ENCODE measurements at regions not wholly inside any gene's neighbourhood (a gene's known extent, or its start where the extent isn't known, plus 50 kb on each side); places are given as distances from the start of the nearest gene placed in this dataset.

DNA sequence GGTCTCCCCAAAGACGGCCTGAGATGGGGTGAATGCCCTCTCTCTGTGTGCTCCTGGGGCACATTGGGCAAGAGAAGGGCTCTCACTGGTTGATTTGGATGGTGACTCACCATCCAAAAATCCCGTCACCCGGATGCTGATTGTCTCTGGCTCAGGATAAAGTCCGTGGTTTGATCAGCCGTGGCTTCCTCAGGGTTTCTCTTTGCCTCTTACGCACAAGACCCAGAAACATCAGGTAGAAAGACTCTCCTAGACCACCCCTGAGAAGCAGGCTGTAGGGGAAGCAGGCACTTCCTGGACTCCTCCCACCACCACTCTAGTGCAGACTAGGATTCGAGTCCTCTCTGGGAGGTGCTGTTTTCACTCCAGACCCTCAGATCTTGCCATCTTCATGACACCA lies 176.1 kb upstream of the NCAM1 start:
- H3K27ac Mint-ChIP-seq, result no peak overlapping the region
- no peak for DNase-seq

GRCh38 chr11:112785719-112786118 lies 175.5 kb upstream of the NCAM1 start:
- Mint-ChIP-seq H3K36me3 (ENCODE audit: insufficient read depth) (no peaks in the 10 kb centered on the region), H3K4me1 (ENCODE audit: low read depth in 2 of 2) (no peaks in the 10 kb centered on the region), H3K4me3 (no peak overlapping the region), H3K9me3 (no peaks in the 10 kb centered on the region), H3K27me3 (peaks cover 35 to 42% of the 10 kb centered on the region in 2 donors), H3K27ac (no peak overlapping the region)
- DNase-seq (no peak), ATAC-seq (replicated peaks) (no peak)

More for the DNA sequence above, 176.1 kb upstream of the NCAM1 start:
- Mint-ChIP-seq H3K9me3 (no peaks in the 10 kb centered on the region), H3K27me3 (peaks cover 35 to 48% of the 10 kb centered on the region in 2 donors), H3K4me1 (ENCODE audit: low read depth in 2 of 2) (no peaks in the 10 kb centered on the region), H3K4me3 (no peak overlapping the region), H3K36me3 (ENCODE audit: insufficient read depth) (no peaks in the 10 kb centered on the region)
- ATAC-seq (replicated peaks), result no peak

- H3K4me3 Mint-ChIP-seq, result no peak overlapping the region
- H3K27me3 Mint-ChIP-seq, result peaks cover 35 to 42% of the 10 kb centered on the region in 2 donors
- DNase-seq (no peak), ATAC-seq (replicated peaks) (no peak)
- H3K9me3 Mint-ChIP-seq, result no peaks in the 10 kb centered on the region
- no peaks in the 10 kb centered on the region for H3K4me1 Mint-ChIP-seq (ENCODE audit: low read depth in 2 of 2)
- no peaks in the 10 kb centered on the region for H3K36me3 Mint-ChIP-seq (ENCODE audit: insufficient read depth)
- no peak overlapping the region for H3K27ac Mint-ChIP-seq
These were observed 175.0 kb upstream of the NCAM1 start for GRCh38 chr11:112786196-112786595.

GRCh38 chr11:112786886-112787530 lies 174.2 kb upstream of the NCAM1 start:
- no peaks in the 10 kb centered on the region for H3K36me3 Mint-ChIP-seq (ENCODE audit: insufficient read depth)

DNA sequence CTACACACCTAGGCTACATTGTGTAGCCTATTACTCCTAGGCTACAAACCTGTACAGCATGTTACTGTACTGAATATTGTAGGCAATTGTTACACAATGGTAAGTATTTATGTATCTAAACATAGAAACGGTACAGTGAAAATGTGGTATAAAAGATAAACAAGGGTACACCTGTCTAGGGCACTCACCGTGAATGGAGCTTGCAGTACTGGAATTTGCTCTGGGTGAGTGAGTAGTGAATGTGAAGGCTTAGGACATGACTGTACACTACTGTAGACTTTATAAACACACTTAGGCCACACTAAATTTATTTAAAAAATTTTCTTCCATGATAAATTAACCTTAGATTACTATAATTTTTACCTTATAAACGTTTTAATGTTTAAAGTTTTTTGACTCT lies 171.7 kb upstream of the NCAM1 start:
- ATAC-seq (replicated peaks), result no peak
- H3K36me3 Mint-ChIP-seq (ENCODE audit: insufficient read depth), result no peaks in the 10 kb centered on the region

More at GRCh38 chr11:112786886-112787530, 174.2 kb upstream of the NCAM1 start:
- Mint-ChIP-seq H3K27me3 (peaks cover 32 to 39% of the 10 kb centered on the region in 2 donors), H3K4me1 (ENCODE audit: low read depth in 2 of 2) (no peaks in the 10 kb centered on the region), H3K4me3 (no peak overlapping the region), H3K27ac (no peak overlapping the region), H3K9me3 (no peaks in the 10 kb centered on the region)
- ATAC-seq (replicated peaks) (no peak), DNase-seq (no peak)

DNA sequence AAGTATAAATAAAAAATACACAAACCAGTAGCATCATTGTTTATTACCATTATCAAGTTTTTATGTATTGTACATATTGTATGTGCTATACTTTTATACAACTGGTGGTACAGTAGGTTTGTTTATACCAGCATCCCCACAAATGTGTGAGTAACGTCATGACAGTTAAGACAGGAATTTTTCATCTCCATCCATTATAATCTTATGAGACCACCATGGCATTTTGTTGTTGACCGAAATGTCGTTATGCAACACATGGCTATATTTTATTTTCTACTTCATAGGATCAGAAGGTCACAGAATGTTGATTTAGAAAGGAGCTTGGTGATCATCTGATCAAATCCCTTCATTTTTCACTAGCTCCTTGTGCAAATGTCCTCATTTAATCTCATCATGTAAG lies 170.9 kb upstream of the NCAM1 start:
- ATAC-seq (replicated peaks) (no peak), DNase-seq (no peak)
- Mint-ChIP-seq H3K27me3 (peaks cover 28 to 32% of the 10 kb centered on the region in 2 donors), H3K27ac (no peak overlapping the region), H3K9me3 (no peaks in the 10 kb centered on the region), H3K4me3 (no peak overlapping the region), H3K4me1 (ENCODE audit: low read depth in 2 of 2) (no peaks in the 10 kb centered on the region), H3K36me3 (ENCODE audit: insufficient read depth) (no peaks in the 10 kb centered on the region)

More for the DNA sequence above, 171.7 kb upstream of the NCAM1 start:
- Mint-ChIP-seq H3K27me3 (peaks cover 30 to 32% of the 10 kb centered on the region in 2 donors), H3K27ac (no peak overlapping the region), H3K9me3 (no peaks in the 10 kb centered on the region), H3K4me1 (ENCODE audit: low read depth in 2 of 2) (no peaks in the 10 kb centered on the region), H3K4me3 (no peak overlapping the region)
- no peak for DNase-seq

- DNase-seq (no peak), ATAC-seq (replicated peaks) (no peak)
- no peak overlapping the region for H3K27ac Mint-ChIP-seq
- no peaks in the 10 kb centered on the region for H3K9me3 Mint-ChIP-seq
- H3K4me3 Mint-ChIP-seq, result no peak overlapping the region
- no peaks in the 10 kb centered on the region for H3K36me3 Mint-ChIP-seq (ENCODE audit: insufficient read depth)
- no peaks in the 10 kb centered on the region for H3K4me1 Mint-ChIP-seq (ENCODE audit: low read depth in 2 of 2)
- peaks cover 11 to 18% of the 10 kb centered on the region in 2 donors for H3K27me3 Mint-ChIP-seq
These were observed 169.2 kb upstream of the NCAM1 start for GRCh38 chr11:112792070-112792469.

- H3K27me3 Mint-ChIP-seq, result peaks cover 4 to 10% of the 10 kb centered on the region in 2 donors
- DNase-seq (no peak), ATAC-seq (replicated peaks) (no peak)
- no peaks in the 10 kb centered on the region for H3K36me3 Mint-ChIP-seq (ENCODE audit: insufficient read depth)
- H3K27ac Mint-ChIP-seq, result no peak overlapping the region
- H3K9me3 Mint-ChIP-seq, result no peaks in the 10 kb centered on the region
- peaks cover 0 to 3% of the 10 kb centered on the region in 2 donors for H3K4me1 Mint-ChIP-seq (ENCODE audit: low read depth in 2 of 2)
- no peak overlapping the region for H3K4me3 Mint-ChIP-seq
These were observed 167.8 kb upstream of the NCAM1 start for GRCh38 chr11:112793416-112793815.

GRCh38 chr11:112794331-112794846 lies 166.8 kb upstream of the NCAM1 start:
- H3K27ac Mint-ChIP-seq, result no peak overlapping the region
- no peak overlapping the region for H3K4me3 Mint-ChIP-seq
- peaks cover 0 to 3% of the 10 kb centered on the region in 2 donors for H3K4me1 Mint-ChIP-seq (ENCODE audit: low read depth in 2 of 2)
- no peaks in the 10 kb centered on the region for H3K9me3 Mint-ChIP-seq
- H3K36me3 Mint-ChIP-seq (ENCODE audit: insufficient read depth), result no peaks in the 10 kb centered on the region
- DNase-seq (no peak), ATAC-seq (replicated peaks) (no peak)
- peaks cover 11 to 17% of the 10 kb centered on the region in 2 donors for H3K27me3 Mint-ChIP-seq

DNA sequence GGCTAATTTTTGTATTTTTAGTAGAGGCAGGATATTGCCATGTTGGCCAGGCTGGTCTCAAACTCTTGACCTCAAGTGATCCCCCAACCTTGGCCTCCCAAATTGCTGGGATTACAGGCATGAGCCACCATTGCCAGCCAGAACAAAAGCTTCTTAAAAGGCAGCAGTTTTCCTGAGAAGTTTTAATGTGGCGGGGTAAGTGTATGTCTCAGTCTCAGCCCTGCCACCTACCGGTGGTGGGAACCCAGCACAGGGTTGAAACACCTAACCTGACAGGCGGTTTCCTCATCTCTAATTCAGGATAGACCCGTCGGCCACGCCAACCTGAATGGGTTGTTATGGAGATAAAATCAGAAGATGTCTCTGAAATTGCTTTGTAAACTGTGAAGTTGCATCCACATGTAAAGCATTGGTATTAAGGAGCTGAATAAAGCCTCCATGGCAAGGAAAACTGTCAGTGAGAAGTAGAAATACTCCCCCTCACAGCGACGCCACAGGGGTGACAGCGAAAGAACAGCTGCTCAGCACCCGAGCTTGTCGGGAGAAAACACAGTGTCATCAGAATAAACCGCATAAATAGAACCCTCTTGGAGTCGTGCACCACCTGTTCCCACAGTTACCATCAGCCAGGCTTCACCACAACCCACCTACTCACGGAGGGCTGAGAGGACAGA lies 165.9 kb upstream of the NCAM1 start:
- Mint-ChIP-seq H3K36me3 (ENCODE audit: insufficient read depth) (no peaks in the 10 kb centered on the region), H3K4me1 (ENCODE audit: low read depth in 2 of 2) (peaks cover 0 to 3% of the 10 kb centered on the region in 2 donors), H3K9me3 (no peaks in the 10 kb centered on the region), H3K27ac (no peak overlapping the region), H3K27me3 (peaks cover 19 to 20% of the 10 kb centered on the region in 2 donors), H3K4me3 (no peak overlapping the region)
- peak in 1 of 3 experiments; percentile 1 for DNase-seq
- no peak for ATAC-seq (replicated peaks)

DNA sequence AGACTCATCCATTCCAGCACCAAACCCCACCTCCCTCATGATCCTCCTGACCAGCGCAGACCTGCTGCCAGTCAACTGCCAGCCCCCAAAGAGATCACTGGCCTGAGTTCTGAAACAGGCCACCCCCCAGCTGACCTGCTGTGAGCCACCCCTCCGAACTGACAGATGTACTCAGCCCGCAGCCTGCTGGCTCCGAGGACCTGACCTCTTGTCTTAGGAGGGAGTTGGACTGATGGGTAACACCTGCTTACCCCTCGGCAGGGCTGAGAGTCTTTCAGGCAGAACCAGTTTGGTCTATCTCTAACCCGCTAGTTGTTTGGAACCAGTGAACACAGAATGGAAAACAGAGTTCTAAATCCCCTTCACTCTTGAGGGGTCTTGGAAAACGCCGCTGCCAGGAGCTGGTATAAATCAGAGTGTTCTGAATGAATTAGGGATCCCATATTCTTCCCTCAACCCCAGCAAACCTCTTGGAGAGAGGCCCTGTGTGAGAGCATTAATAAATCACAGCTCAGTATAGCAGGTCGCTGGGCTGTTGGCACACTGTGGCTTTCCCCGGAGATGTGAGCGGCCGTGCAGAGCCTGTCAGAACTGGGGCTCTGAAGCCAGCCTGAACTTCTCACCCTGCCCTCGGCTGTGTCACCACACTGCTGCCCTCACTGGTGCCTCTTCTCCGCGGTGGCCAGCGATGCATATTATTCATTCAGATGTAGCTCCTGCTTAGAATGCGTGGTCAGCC lies 165.1 kb upstream of the NCAM1 start:
- H3K27ac Mint-ChIP-seq, result no peak overlapping the region
- peaks cover 17 to 27% of the 10 kb centered on the region in 2 donors for H3K27me3 Mint-ChIP-seq
- no peaks in the 10 kb centered on the region for H3K36me3 Mint-ChIP-seq (ENCODE audit: insufficient read depth)
- DNase-seq (no peak), ATAC-seq (replicated peaks) (no peak)
- H3K9me3 Mint-ChIP-seq, result no peaks in the 10 kb centered on the region
- H3K4me3 Mint-ChIP-seq, result no peak overlapping the region
- H3K4me1 Mint-ChIP-seq (ENCODE audit: low read depth in 2 of 2), result peaks cover 0 to 3% of the 10 kb centered on the region in 2 donors

DNA sequence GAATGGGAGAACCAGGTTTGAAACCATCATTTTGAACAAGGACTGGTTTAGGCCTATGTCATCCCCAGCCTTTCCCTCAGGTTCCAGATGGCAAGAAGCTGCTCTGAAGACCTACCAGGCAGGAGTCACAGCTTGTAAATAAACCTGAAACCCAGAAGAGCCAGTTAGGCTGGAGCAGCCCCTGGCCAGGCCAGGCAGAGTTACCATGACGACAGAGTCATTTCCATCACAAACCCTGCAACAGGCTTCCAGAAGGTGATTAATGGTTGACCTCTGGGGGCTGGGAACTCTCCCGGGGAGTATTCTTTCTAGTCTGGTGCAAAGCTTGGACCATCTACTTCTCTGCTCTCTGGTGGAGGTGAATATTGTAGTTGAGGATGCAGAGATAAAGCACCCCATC lies 164.1 kb upstream of the NCAM1 start:
- Mint-ChIP-seq H3K36me3 (ENCODE audit: insufficient read depth) (no peaks in the 10 kb centered on the region), H3K4me3 (no peak overlapping the region), H3K27me3 (peaks cover 17 to 27% of the 10 kb centered on the region in 2 donors), H3K4me1 (ENCODE audit: low read depth in 2 of 2) (peaks cover 0 to 3% of the 10 kb centered on the region in 2 donors), H3K9me3 (no peaks in the 10 kb centered on the region), H3K27ac (no peak overlapping the region)
- no peak for ATAC-seq (replicated peaks)
- no peak for DNase-seq

DNA sequence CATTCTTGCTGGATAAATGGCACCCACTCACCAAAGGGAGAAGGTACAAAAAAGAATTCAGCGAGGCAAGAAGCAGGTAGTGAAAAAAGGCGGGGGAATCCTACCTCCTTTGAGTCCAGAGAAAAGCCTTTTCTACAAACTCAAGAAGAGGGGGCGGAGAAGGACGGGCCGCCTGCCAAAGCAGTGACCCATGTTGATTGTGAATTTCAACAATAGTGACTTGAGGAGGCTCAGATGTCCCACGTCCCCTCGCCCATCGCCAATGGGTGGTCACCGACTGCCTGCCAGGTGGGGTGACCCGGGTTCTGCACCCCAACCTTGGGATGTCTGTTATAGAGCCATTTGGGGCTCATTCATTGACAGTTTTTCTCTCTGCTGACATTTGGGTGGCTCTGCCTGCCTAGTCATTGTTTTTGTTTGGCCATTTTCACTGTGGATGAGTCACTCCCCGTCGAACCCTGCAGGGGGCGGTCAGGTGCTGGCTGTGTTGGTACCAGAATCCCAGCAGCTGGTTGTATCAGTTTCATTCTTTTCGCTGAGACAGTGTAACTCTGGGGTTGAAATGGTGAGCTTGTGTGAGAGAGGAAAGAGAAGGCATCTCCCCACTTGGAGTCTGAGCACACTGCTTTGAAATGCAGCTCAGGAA lies 163.4 kb upstream of the NCAM1 start:
- Mint-ChIP-seq H3K9me3 (no peaks in the 10 kb centered on the region), H3K27ac (no peak overlapping the region), H3K27me3 (peaks cover 13 to 27% of the 10 kb centered on the region in 2 donors), H3K4me1 (ENCODE audit: low read depth in 2 of 2) (peaks cover 0 to 3% of the 10 kb centered on the region in 2 donors), H3K36me3 (ENCODE audit: insufficient read depth) (no peaks in the 10 kb centered on the region), H3K4me3 (peak overlapping the region; percentile 42 to 62)
- DNase-seq, result peak; percentile 7 to 27 (median 12)
- ATAC-seq (replicated peaks), result peak; percentile 63
